Retinal pigment epithelial cell (primary cell): ENCODE measurements at regions not wholly inside any gene's neighbourhood (a gene's known extent, or its start where the extent isn't known, plus 50 kb on each side); places are given as distances from the start of the nearest gene placed in this dataset.

ENCODE experiments used
- DNase-seq: peaks from one replicate; pipeline ENCODE4 v3.0.0-alpha.2; 2010; ENCODE audit warnings: low read depth
- H3K4me3 ChIP-seq: 2 replicates; pipeline ENCODE4 v1.5.1; 2011; ENCODE audit warnings: mild to moderate bottlenecking, low read length, control low read depth, moderate library complexity
- TF ChIP-seq, protein P1 (sequence below): conservative IDR thresholded peaks from 2 replicates; pipeline ENCODE4 v1.5.1; 2011; ENCODE audit warnings: low read depth, low read length, control low read depth, inconsistent platforms

DNA sequence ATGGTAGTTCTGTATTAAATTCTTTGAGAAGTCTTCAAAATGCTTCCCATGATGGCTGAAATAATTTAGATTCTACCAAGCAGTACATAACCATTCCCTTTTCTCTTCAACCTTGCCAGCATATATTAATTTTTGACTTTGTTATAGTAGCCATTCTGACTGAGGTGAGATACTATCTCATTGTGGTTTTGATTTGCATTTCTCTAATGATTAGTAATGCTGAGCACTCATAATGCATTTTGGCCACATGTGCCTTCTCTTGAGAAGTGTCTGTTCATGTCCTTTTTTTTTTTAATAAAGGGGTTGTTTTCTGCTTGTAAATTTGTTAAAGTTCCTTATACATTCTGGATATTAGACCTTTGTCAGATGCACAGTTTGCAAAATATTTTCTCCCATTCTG, 173.9 kb downstream of the CALCRL start:
- DNase-seq = no peak
- H3K4me3 ChIP-seq = no peak overlapping the region
- TF ChIP-seq, protein P1, sequence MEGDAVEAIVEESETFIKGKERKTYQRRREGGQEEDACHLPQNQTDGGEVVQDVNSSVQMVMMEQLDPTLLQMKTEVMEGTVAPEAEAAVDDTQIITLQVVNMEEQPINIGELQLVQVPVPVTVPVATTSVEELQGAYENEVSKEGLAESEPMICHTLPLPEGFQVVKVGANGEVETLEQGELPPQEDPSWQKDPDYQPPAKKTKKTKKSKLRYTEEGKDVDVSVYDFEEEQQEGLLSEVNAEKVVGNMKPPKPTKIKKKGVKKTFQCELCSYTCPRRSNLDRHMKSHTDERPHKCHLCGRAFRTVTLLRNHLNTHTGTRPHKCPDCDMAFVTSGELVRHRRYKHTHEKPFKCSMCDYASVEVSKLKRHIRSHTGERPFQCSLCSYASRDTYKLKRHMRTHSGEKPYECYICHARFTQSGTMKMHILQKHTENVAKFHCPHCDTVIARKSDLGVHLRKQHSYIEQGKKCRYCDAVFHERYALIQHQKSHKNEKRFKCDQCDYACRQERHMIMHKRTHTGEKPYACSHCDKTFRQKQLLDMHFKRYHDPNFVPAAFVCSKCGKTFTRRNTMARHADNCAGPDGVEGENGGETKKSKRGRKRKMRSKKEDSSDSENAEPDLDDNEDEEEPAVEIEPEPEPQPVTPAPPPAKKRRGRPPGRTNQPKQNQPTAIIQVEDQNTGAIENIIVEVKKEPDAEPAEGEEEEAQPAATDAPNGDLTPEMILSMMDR = no peak

DNA sequence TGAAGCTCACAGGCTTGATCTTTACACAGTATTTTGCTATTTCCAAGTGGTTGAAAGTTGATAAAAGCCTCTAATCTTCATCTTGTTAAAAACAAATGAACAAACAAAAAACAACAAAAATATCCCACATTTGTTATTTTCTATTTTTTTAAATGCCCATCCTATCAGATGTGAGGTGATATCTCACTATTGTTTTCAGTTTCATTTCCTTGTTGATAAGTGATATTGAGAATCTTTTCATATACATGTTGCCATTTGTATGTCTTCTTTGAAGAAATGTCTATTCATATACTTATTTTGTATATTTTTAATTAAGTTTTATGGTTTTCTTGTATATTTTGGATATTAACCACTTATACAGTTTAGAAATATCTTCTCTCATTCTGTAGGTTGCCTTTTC, 175.8 kb downstream of the CALCRL start:
- TF ChIP-seq, protein P1 = no peak
- no peak for DNase-seq
- H3K4me3 ChIP-seq = no peak overlapping the region

DNA sequence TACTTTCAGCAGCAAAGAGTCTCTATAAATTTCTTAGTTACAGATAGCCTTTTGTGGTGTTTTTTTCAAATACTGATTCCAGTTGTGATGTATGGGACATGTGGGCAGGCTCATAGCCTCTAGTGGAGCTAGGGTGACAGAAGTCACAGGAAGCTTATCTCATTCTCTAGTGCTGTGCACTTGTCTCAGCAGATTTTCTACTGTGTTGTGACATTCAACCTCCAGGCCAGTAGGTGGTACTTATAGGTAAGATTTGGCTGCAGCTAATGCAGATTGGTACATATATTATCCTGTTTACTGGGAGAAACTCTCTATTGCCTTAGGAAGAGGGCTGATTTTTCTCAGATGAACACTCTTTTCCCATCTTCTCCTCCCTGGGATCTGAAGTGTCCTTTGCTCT, 176.2 kb downstream of the CALCRL start:
- no peak for DNase-seq
- TF ChIP-seq, protein P1 = no peak
- no peak overlapping the region for H3K4me3 ChIP-seq

DNA sequence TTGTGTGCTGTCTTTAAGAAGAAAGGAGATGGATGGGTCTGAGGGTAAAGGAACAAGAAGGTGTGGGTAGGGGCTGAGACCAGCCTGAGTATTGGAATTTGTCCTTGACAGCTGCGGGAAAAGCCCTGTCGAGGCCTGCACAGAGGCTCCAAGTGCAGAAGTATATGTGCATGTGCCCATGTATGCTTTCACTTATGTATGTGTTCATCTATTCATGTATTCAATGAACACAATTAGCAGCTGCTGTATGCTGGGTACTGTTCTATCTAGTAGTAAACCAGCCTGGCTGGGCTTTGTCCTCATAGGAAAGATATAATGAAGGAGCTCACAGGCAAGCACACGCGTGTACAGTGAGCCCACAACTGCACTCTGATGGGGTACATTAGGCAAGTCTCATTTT, 181.4 kb downstream of the CALCRL start:
- no peak for DNase-seq
- TF ChIP-seq, protein P1 = no peak
- H3K4me3 ChIP-seq = no peak overlapping the region

DNA sequence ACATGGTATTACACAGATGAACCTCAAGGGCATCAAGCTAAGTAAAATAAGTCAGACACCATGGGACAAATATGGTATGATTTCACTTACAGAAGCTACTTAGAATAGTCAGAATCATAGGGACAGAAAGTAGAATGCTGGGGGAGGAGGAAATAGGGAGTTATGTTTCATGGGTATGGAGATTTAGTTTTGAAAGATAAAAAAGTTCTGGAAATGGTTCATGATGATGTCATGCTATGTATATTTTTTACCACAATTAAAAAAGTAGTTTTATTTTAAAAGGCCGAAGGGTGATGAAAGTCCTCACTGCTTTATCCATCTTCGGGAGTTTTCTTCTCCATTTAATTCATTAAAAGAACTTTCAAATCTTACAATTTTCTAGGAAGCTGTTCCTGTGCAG, 181.9 kb downstream of the CALCRL start:
- no peak overlapping the region for H3K4me3 ChIP-seq
- TF ChIP-seq, protein P1 = no peak
- DNase-seq = no peak

DNA sequence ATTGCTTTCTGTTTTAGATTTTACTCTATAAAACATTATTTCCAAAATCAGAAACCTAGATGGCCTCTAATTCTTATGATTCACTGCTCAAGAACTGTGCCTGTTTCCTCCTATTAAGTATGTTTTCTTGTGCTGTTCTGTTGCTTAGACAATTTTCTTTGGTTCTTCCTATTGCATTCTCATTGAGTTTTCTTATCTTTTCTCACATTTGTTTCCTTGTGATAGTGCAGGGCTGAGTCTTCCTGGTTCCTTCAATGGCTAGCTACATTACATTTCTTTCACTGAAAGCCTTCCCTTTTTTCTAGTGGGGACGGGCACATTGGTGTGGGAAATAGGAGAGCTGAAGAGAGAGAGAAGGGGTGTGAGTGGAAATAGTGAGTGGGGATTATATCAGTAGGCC, 183.4 kb downstream of the CALCRL start:
- H3K4me3 ChIP-seq = no peak overlapping the region
- DNase-seq = no peak
- TF ChIP-seq, protein P1 = no peak

DNA sequence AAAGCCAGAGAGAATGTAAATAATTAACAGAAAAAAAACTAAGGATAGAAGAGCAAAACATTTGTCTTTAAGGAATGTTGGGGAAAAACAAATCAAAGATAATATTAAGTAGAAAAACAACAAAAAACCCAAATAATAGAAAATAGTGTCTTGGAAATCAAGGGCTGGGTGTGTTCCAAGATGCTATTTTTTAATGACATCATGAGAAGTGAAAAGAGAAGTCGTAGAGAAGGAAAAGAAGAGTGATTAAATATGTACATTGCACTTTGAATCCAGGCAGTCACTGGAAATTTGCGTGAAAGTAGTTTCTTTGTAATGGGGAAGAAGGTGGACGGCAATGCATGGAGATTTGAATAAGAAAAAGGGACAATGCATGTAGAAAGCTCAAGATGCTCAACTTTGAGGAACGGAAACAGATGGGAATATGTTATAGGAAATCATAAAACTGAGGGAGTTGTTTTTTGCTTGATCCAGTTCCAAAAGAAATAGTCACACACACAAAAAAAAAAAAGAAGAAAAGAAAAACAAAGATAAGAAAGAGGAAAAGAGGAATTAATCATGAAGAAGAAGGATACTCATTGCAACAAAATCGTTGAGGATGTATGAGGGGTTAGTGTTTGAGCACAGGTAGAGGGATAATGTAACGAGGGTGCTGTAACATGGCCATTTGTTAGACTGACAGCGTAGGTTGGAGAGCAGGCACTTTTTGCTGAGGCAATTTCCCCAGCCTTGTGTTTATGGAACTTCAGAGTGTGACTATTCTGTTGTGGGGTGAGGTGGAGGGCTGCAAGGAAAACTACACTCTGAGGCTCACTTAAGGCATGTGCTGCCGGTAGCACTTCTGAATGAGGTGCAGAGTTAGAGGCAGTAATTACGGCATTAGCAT, 184.1 kb downstream of the CALCRL start:
- TF ChIP-seq, protein P1 = no peak
- no peak overlapping the region for H3K4me3 ChIP-seq
- no peak for DNase-seq
